ENCODE measurements at regions not wholly inside any gene's neighbourhood (a gene's known extent, or its start where the extent isn't known, plus 50 kb on each side); places are given as distances from the start of the nearest gene placed in this dataset.

GRCh38 chr10:107919626-107920235 is 755.2 kb upstream of the SORCS1 start:
- no peak overlapping the region for H3K9ac ChIP-seq
- no peak for TF ChIP-seq CTCF (conservative IDR thresholded peaks at IDR 0.05; ENCODE audit: low read depth, low read length)
- H3K4me1 ChIP-seq (ENCODE audit: low read depth, poor library complexity, severe bottlenecking): no peaks in the 10 kb centered on the region
- H3K4me3 ChIP-seq (IDR thresholded peaks at IDR 0.05; ENCODE audit: insufficient read depth, low read depth, low read length): no peak overlapping the region
- no peak overlapping the region for H3K4me2 ChIP-seq
- no peaks in the 10 kb centered on the region for H3K79me2 ChIP-seq (ENCODE audit: insufficient read depth, low read depth)
- no peaks in the 10 kb centered on the region for H3K27me3 ChIP-seq (ENCODE audit: insufficient read depth, low read depth)
- no peaks in the 10 kb centered on the region for H3K36me3 ChIP-seq (ENCODE audit: insufficient read depth)
- H3K27ac ChIP-seq: no peak overlapping the region
- no peak overlapping the region for H2AFZ ChIP-seq (ENCODE audit: low read depth)
- H4K20me1 ChIP-seq (ENCODE audit: insufficient read depth): no peaks in the 10 kb centered on the region

DNA sequence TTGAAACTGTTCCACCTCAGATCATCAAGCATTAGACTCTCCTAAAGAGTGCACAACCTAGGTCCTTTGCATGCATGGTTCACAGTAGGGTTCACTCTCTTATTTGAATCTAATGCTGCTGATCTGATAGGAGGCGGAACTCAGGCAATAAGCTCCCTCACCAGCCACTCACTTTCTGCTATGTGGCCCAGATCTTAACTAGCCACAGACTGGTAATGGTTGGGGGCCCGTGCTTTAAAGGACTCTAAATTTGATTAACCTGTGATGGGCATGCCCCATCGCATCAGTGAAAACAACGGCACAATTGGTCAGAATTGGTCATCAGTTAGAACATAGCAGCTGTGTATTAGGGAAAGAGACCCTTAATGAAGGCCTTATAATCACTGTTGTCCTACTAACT is 753.7 kb upstream of the SORCS1 start:
- no peaks in the 10 kb centered on the region for H3K4me1 ChIP-seq (ENCODE audit: low read depth, poor library complexity, severe bottlenecking)

GRCh38 chr10:107915215-107915610 is 750.7 kb upstream of the SORCS1 start:
- H3K27ac ChIP-seq: no peak overlapping the region
- H3K9ac ChIP-seq: no peak overlapping the region
- H3K4me3 ChIP-seq (IDR thresholded peaks at IDR 0.05; ENCODE audit: insufficient read depth, low read depth, low read length): no peak overlapping the region
- TF ChIP-seq CTCF (conservative IDR thresholded peaks at IDR 0.05; ENCODE audit: low read depth, low read length): no peak
- no peaks in the 10 kb centered on the region for H3K79me2 ChIP-seq (ENCODE audit: insufficient read depth, low read depth)
- H3K36me3 ChIP-seq (ENCODE audit: insufficient read depth): no peaks in the 10 kb centered on the region
- H3K4me2 ChIP-seq: no peak overlapping the region
- no peaks in the 10 kb centered on the region for H4K20me1 ChIP-seq (ENCODE audit: insufficient read depth)
- H3K27me3 ChIP-seq (ENCODE audit: insufficient read depth, low read depth): no peaks in the 10 kb centered on the region
- H2AFZ ChIP-seq (ENCODE audit: low read depth): no peak overlapping the region
- H3K4me1 ChIP-seq (ENCODE audit: low read depth, poor library complexity, severe bottlenecking): no peaks in the 10 kb centered on the region

More for the DNA sequence above, 753.7 kb upstream of the SORCS1 start:
- no peak overlapping the region for H2AFZ ChIP-seq (ENCODE audit: low read depth)
- H4K20me1 ChIP-seq (ENCODE audit: insufficient read depth): no peaks in the 10 kb centered on the region
- H3K36me3 ChIP-seq (ENCODE audit: insufficient read depth): no peaks in the 10 kb centered on the region
- no peak overlapping the region for H3K27ac ChIP-seq
- H3K9ac ChIP-seq: no peak overlapping the region
- no peaks in the 10 kb centered on the region for H3K27me3 ChIP-seq (ENCODE audit: insufficient read depth, low read depth)
- no peak overlapping the region for H3K4me3 ChIP-seq (IDR thresholded peaks at IDR 0.05; ENCODE audit: insufficient read depth, low read depth, low read length)
- TF ChIP-seq CTCF (conservative IDR thresholded peaks at IDR 0.05; ENCODE audit: low read depth, low read length): no peak
- no peak overlapping the region for H3K4me2 ChIP-seq
- H3K79me2 ChIP-seq (ENCODE audit: insufficient read depth, low read depth): no peaks in the 10 kb centered on the region

DNA sequence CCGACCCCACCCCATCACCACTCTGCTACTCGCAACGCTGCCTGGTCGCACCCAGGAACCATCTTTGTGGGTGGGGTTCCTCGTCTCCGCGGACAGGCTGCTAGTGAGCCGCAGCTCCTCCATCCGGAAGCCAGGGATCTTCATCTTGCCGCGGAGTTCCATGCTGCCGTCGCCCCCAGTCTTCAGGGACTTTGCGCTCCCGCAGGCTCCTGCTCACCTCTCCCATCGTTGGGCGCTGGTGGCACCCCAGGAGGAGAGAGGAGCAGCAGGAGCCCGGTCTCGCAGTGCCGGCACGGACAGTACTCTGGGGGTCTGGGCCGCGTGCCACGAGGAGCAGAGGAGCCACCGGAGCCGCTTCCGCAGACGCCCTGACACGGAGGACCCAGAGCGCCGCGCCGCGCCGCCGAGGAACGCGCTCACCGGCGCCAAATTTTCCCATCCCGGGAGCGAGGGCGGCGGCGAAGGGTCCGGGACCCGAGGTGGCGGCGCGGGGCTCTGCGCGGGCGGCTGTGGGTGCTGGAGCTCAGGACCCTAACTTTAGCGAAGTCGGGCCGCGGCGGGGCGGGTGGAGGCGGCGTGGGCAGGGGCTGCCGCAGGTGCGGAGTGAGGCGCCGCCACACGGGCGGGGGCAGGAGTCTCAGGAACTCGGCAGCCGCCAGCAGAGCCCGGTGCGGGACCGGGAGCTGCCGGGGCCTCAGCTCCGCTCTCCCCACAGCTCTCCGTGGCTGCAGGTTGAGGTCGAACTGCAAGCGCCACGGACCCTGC is 750.1 kb upstream of the SORCS1 start:
- no peak for TF ChIP-seq CTCF (conservative IDR thresholded peaks at IDR 0.05; ENCODE audit: low read depth, low read length)
- Histone ChIP-seq H4K20me1 (ENCODE audit: insufficient read depth) (no peaks in the 10 kb centered on the region), H3K4me2 (no peak overlapping the region), H3K4me3 (IDR thresholded peaks at IDR 0.05; ENCODE audit: insufficient read depth, low read depth, low read length) (no peak overlapping the region), H2AFZ (ENCODE audit: low read depth) (no peak overlapping the region), H3K27me3 (ENCODE audit: insufficient read depth, low read depth) (no peaks in the 10 kb centered on the region), H3K4me1 (ENCODE audit: low read depth, poor library complexity, severe bottlenecking) (no peaks in the 10 kb centered on the region), H3K36me3 (ENCODE audit: insufficient read depth) (no peaks in the 10 kb centered on the region), H3K79me2 (ENCODE audit: insufficient read depth, low read depth) (no peaks in the 10 kb centered on the region), H3K9ac (no peak overlapping the region), H3K27ac (no peak overlapping the region)

Data from KMS-11 (cell line).